Brain microvascular endothelial cell (primary cell): ENCODE measurements at regions not wholly inside any gene's neighbourhood (a gene's known extent, or its start where the extent isn't known, plus 50 kb on each side); places are given as distances from the start of the nearest gene placed in this dataset.

Experiments
- DNase-seq: peaks from one replicate; pipeline ENCODE4 v3.0.0-alpha.2; 2020
- H3K27ac ChIP-seq: fragments of 250-450 bp; sonication (Bioruptor Pico); 2 replicates; pipeline ENCODE4 v1.5.1; 2020; ENCODE audit warnings: mild to moderate bottlenecking, moderate library complexity
- H3K27me3 ChIP-seq: fragments of 250-450 bp; sonication (Bioruptor Pico); replicated peaks from 2 replicates; pipeline ENCODE4 v1.5.1; 2020; ENCODE audit warnings: mild to moderate bottlenecking
- H3K36me3 ChIP-seq: fragments of 250-450 bp; sonication (Bioruptor Pico); replicated peaks from 2 replicates; pipeline ENCODE4 v1.5.1; 2020; ENCODE audit warnings: mild to moderate bottlenecking
- H3K4me3 ChIP-seq: 2 replicates; pipeline ENCODE4 v1.5.1; 2011; ENCODE audit warnings: low read depth, mild to moderate bottlenecking, control low read depth, low read length, moderate library complexity
- in situ Hi-C: cut with HindIII; loops from 2 replicates; pipeline ENCODE4 v1.10.0; 2017; ENCODE audit warnings: low sequenced_read_pairs, low pct_ligation_motif_present
- TF ChIP-seq, protein P1 (sequence below): IDR thresholded peaks from 2 replicates; pipeline ENCODE4 v1.5.1; 2011; ENCODE audit warnings: low read depth, mild to moderate bottlenecking, moderate library complexity, low read length, control low read depth, inconsistent platforms; ENCODE audit errors: missing control alignments

- DNase-seq: no peak
- no peak overlapping the region for H3K4me3 ChIP-seq
- TF ChIP-seq, protein P1, sequence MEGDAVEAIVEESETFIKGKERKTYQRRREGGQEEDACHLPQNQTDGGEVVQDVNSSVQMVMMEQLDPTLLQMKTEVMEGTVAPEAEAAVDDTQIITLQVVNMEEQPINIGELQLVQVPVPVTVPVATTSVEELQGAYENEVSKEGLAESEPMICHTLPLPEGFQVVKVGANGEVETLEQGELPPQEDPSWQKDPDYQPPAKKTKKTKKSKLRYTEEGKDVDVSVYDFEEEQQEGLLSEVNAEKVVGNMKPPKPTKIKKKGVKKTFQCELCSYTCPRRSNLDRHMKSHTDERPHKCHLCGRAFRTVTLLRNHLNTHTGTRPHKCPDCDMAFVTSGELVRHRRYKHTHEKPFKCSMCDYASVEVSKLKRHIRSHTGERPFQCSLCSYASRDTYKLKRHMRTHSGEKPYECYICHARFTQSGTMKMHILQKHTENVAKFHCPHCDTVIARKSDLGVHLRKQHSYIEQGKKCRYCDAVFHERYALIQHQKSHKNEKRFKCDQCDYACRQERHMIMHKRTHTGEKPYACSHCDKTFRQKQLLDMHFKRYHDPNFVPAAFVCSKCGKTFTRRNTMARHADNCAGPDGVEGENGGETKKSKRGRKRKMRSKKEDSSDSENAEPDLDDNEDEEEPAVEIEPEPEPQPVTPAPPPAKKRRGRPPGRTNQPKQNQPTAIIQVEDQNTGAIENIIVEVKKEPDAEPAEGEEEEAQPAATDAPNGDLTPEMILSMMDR: no peak
- H3K27ac ChIP-seq: no peak overlapping the region
- no peaks in the 10 kb centered on the region for H3K36me3 ChIP-seq
- in situ Hi-C loops: no loop called here
- no peaks in the 10 kb centered on the region for H3K27me3 ChIP-seq
Observed at GRCh38 chr18:73746101-73746500, 401.5 kb downstream of the FBXO15 start.

DNA sequence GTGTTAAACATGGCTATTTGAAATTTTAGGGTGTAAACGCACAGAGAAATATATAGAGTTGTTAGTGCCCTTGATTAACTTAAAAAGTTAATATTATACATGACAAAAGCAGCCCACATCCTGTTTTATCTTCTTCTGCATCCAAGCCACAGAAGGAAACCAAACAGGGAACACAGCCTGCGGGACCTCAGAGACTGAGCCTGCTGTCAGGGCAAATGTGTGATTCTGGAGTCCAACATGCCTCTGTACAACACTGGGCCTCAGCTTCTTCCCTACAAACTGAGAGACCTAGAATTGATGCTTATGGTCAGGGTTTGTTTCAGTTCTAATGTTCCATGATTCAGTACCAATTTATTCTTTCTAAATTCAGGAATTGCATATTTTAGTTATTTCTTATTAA lies 404.7 kb downstream of the FBXO15 start:
- H3K27ac ChIP-seq: no peak overlapping the region
- TF ChIP-seq, protein P1: no peak
- in situ Hi-C loops: no loop called here
- no peak for DNase-seq
- H3K4me3 ChIP-seq: no peak overlapping the region
- H3K36me3 ChIP-seq: no peaks in the 10 kb centered on the region
- H3K27me3 ChIP-seq: no peaks in the 10 kb centered on the region

GRCh38 chr18:73741946-73742345 lies 405.7 kb downstream of the FBXO15 start:
- no peak for DNase-seq
- Histone ChIP-seq H3K4me3 (no peak overlapping the region), H3K36me3 (no peaks in the 10 kb centered on the region), H3K27ac (no peak overlapping the region), H3K27me3 (no peaks in the 10 kb centered on the region)
- TF ChIP-seq, protein P1: no peak
- in situ Hi-C loops: no loop called here

DNA sequence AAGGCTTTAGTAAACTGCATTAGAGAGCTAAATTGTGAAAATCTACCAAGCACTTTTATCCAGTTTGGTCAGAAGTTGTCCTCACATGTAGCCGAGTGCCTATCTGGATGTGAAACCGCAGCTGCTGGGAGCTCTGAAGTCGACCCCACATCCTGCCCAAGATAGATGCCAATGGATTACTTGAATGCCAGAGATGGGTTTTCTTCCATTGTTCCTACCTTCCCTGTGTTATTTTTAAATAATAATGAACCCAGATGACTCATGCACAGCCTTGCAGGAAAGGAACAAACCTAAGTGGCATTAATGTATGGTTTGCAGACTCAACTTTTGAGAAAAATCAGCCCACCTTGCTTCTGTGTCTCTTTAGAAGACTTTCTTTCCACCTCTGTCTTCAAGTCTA lies 408.5 kb downstream of the FBXO15 start:
- no peak overlapping the region for H3K27ac ChIP-seq
- DNase-seq: no peak
- TF ChIP-seq, protein P1: no peak
- in situ Hi-C loops: no loop called here
- H3K27me3 ChIP-seq: no peaks in the 10 kb centered on the region
- H3K4me3 ChIP-seq: no peak overlapping the region
- H3K36me3 ChIP-seq: no peaks in the 10 kb centered on the region

GRCh38 chr18:73737990-73738389 lies 409.6 kb downstream of the FBXO15 start:
- no peak for DNase-seq
- no peaks in the 10 kb centered on the region for H3K27me3 ChIP-seq
- H3K4me3 ChIP-seq: no peak overlapping the region
- in situ Hi-C loops: no loop called here
- TF ChIP-seq, protein P1: no peak
- H3K36me3 ChIP-seq: no peaks in the 10 kb centered on the region
- H3K27ac ChIP-seq: no peak overlapping the region

DNA sequence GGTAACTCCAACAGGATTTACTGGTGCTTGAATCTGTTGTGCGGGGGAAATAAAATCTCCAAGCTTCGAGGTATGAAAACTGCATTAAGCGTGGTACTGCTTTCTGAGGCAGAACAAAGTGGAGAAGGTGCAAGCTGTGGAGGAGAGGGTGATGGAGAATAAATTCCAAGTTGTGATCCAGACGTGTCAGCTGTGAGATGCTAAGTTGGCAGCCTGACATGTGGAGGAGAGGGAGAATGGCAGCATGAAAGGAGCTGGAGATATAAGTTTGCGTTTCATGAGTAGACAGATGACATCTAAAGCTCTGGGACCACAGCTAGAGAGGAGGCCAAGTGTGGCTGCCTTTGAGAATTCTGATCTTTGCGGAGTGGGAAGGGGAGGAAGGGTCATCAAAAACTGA lies 411.8 kb downstream of the FBXO15 start:
- in situ Hi-C loops: no loop called here
- no peak for DNase-seq
- Histone ChIP-seq H3K4me3 (no peak overlapping the region), H3K27ac (no peak overlapping the region), H3K36me3 (no peaks in the 10 kb centered on the region), H3K27me3 (no peaks in the 10 kb centered on the region)
- TF ChIP-seq, protein P1: no peak
